Stimulated activated CD4-positive, alpha-beta T cell treated with anti-CD3 and anti-CD28 coated beads, Interleukin-4, amount 100 ng/mL, for 1 hour (primary cell): ENCODE measurements at regions not wholly inside any gene's neighbourhood (a gene's known extent, or its start where the extent isn't known, plus 50 kb on each side); places are given as distances from the start of the nearest gene placed in this dataset.
"Not testable (repeated sequence)": the region's sequence is repeated elsewhere in the genome, so short reads cannot be mapped to it uniquely, and the experiment has no call there.

Experiments
- DNase-seq: peaks from one replicate; pipeline ENCODE4 v3.0.0-alpha.2; 2020

GRCh38 chr14:71758229-71758951, 173.8 kb upstream of the RGS6 start:
- no peak for DNase-seq

GRCh38 chr14:71762575-71762974, 169.7 kb upstream of the RGS6 start:
- DNase-seq = no peak

GRCh38 chr14:71764701-71765382, 167.4 kb upstream of the RGS6 start:
- DNase-seq = no peak

GRCh38 chr14:71765505-71765904, 166.7 kb upstream of the RGS6 start:
- no peak for DNase-seq

GRCh38 chr14:71770431-71770830, 161.8 kb upstream of the RGS6 start:
- no peak for DNase-seq

- not testable (repeated sequence) for DNase-seq
These were observed 160.8 kb upstream of the RGS6 start for GRCh38 chr14:71771421-71771820.

- DNase-seq = not testable (repeated sequence)
These were observed 160.2 kb upstream of the RGS6 start for GRCh38 chr14:71771996-71772395.

GRCh38 chr14:71773898-71774481, 158.2 kb upstream of the RGS6 start:
- DNase-seq = no peak

- DNase-seq = no peak
These were observed 155.5 kb upstream of the RGS6 start for GRCh38 chr14:71776471-71777360.

- no peak for DNase-seq
These were observed 152.2 kb upstream of the RGS6 start for GRCh38 chr14:71780075-71780474.

GRCh38 chr14:71780822-71781221, 151.4 kb upstream of the RGS6 start:
- DNase-seq = no peak

GRCh38 chr14:71783088-71783487, 149.1 kb upstream of the RGS6 start:
- DNase-seq = no peak

- no peak for DNase-seq
These were observed 148.4 kb upstream of the RGS6 start for GRCh38 chr14:71783786-71784185.

- no peak for DNase-seq
These were observed 143.2 kb upstream of the RGS6 start for GRCh38 chr14:71789005-71789404.

GRCh38 chr14:71799841-71800240, 132.4 kb upstream of the RGS6 start:
- DNase-seq = no peak

GRCh38 chr14:71800878-71801277, 131.4 kb upstream of the RGS6 start:
- no peak for DNase-seq

GRCh38 chr14:71803539-71804260, 128.5 kb upstream of the RGS6 start:
- no peak for DNase-seq

GRCh38 chr14:71804992-71805391, 127.2 kb upstream of the RGS6 start:
- DNase-seq = no peak

- DNase-seq = not testable (repeated sequence)
These were observed 125.2 kb upstream of the RGS6 start for GRCh38 chr14:71807049-71807448.

- DNase-seq = not testable (repeated sequence)
These were observed 121.4 kb upstream of the RGS6 start for GRCh38 chr14:71810800-71811199.

GRCh38 chr14:71812693-71813092, 119.5 kb upstream of the RGS6 start:
- no peak for DNase-seq

- no peak for DNase-seq
These were observed 117.1 kb upstream of the RGS6 start for GRCh38 chr14:71815110-71815509.
